ENCODE measurements at regions not wholly inside any gene's neighbourhood (a gene's known extent, or its start where the extent isn't known, plus 50 kb on each side); places are given as distances from the start of the nearest gene placed in this dataset.

GRCh38 chr2:195602687-195603086, 54.3 kb upstream of the SLC39A10 start:
- TF ChIP-seq CTCF (IDR thresholded peaks at IDR 0.05; ENCODE audit: unreplicated experiment) = no peak
- Mint-ChIP-seq H3K4me1 (ENCODE audit: insufficient read depth, unreplicated experiment) (no peaks in the 10 kb centered on the region), H3K27ac (ENCODE audit: low read depth, unreplicated experiment) (no peak overlapping the region), H3K27me3 (ENCODE audit: insufficient read depth, unreplicated experiment) (no peaks in the 10 kb centered on the region), H3K4me3 (ENCODE audit: unreplicated experiment) (no peak overlapping the region), H3K36me3 (ENCODE audit: insufficient read depth, unreplicated experiment) (no peaks in the 10 kb centered on the region), H3K9me3 (ENCODE audit: unreplicated experiment) (no peaks in the 10 kb centered on the region)
- ChIA-PET POLR2A (interaction anchor here (0.5 kb wide), 1 partner anchor 17 kb away, joined by 3 read pairs; no protein-coding TSS in a partner anchor), CTCF (no interaction called here)
- BruUV-seq (replicated peaks) = no TSS peak
- intact Hi-C loops (cut with micrococcal nuclease) = no loop called here
- no peak for DNase-seq (ENCODE audit: unreplicated experiment)

GRCh38 chr2:195601361-195601760, 55.7 kb upstream of the SLC39A10 start:
- intact Hi-C loops (cut with micrococcal nuclease) = no loop called here
- ChIA-PET CTCF (interaction anchor here (1.8 kb wide), 1 partner anchor 9 kb away, joined by 5 read pairs; no protein-coding TSS in a partner anchor), POLR2A (interaction anchor here (1.0 to 1.7 kb wide), 3 partner anchors 9 to 56 kb away, joined by 3 to 4 read pairs (median 3); partner anchors contain the start of gene SLC39A10)
- Mint-ChIP-seq H3K27me3 (ENCODE audit: insufficient read depth, unreplicated experiment) (no peaks in the 10 kb centered on the region), H3K27ac (ENCODE audit: low read depth, unreplicated experiment) (no peak overlapping the region), H3K36me3 (ENCODE audit: insufficient read depth, unreplicated experiment) (no peaks in the 10 kb centered on the region), H3K4me1 (ENCODE audit: insufficient read depth, unreplicated experiment) (no peaks in the 10 kb centered on the region), H3K9me3 (ENCODE audit: unreplicated experiment) (no peaks in the 10 kb centered on the region), H3K4me3 (ENCODE audit: unreplicated experiment) (no peak overlapping the region)
- DNase-seq (ENCODE audit: unreplicated experiment) = no peak
- BruUV-seq (replicated peaks) = no TSS peak
- TF ChIP-seq CTCF (IDR thresholded peaks at IDR 0.05; ENCODE audit: unreplicated experiment) = no peak

GRCh38 chr2:195600778-195601177, 56.2 kb upstream of the SLC39A10 start:
- BruUV-seq (replicated peaks) = no TSS peak
- H3K27ac Mint-ChIP-seq (ENCODE audit: low read depth, unreplicated experiment) = no peak overlapping the region
- ChIA-PET POLR2A (interaction anchor here (1.0 to 1.7 kb wide), 3 partner anchors 8 to 56 kb away, joined by 3 to 4 read pairs (median 3); partner anchors contain the start of gene SLC39A10), CTCF (interaction anchor here (0.6 to 1.8 kb wide), 2 partner anchors 8 to 13 kb away, joined by 4 to 5 read pairs; no protein-coding TSS in a partner anchor)
- H3K4me1 Mint-ChIP-seq (ENCODE audit: insufficient read depth, unreplicated experiment) = no peaks in the 10 kb centered on the region
- no peaks in the 10 kb centered on the region for H3K36me3 Mint-ChIP-seq (ENCODE audit: insufficient read depth, unreplicated experiment)
- H3K9me3 Mint-ChIP-seq (ENCODE audit: unreplicated experiment) = no peaks in the 10 kb centered on the region
- H3K4me3 Mint-ChIP-seq (ENCODE audit: unreplicated experiment) = no peak overlapping the region
- intact Hi-C loops (cut with micrococcal nuclease) = no loop called here
- no peaks in the 10 kb centered on the region for H3K27me3 Mint-ChIP-seq (ENCODE audit: insufficient read depth, unreplicated experiment)
- no peak for TF ChIP-seq CTCF (IDR thresholded peaks at IDR 0.05; ENCODE audit: unreplicated experiment)
- DNase-seq (ENCODE audit: unreplicated experiment) = no peak

GRCh38 chr2:195596840-195597239, 60.2 kb upstream of the SLC39A10 start:
- Mint-ChIP-seq H3K9me3 (ENCODE audit: unreplicated experiment) (no peaks in the 10 kb centered on the region), H3K27ac (ENCODE audit: low read depth, unreplicated experiment) (no peak overlapping the region), H3K36me3 (ENCODE audit: insufficient read depth, unreplicated experiment) (no peaks in the 10 kb centered on the region), H3K27me3 (ENCODE audit: insufficient read depth, unreplicated experiment) (no peaks in the 10 kb centered on the region), H3K4me3 (ENCODE audit: unreplicated experiment) (no peak overlapping the region), H3K4me1 (ENCODE audit: insufficient read depth, unreplicated experiment) (no peaks in the 10 kb centered on the region)
- no TSS peak for BruUV-seq (replicated peaks)
- no peak for DNase-seq (ENCODE audit: unreplicated experiment)
- POLR2A ChIA-PET = interaction anchor here (1.2 kb wide), 1 partner anchor 60 kb away, joined by 4 read pairs; the partner anchor contains the start of gene SLC39A10
- intact Hi-C loops (cut with micrococcal nuclease) = no loop called here
- CTCF ChIA-PET = no interaction called here
- no peak for TF ChIP-seq CTCF (IDR thresholded peaks at IDR 0.05; ENCODE audit: unreplicated experiment)
